ENCODE measurements at regions not wholly inside any gene's neighbourhood (a gene's known extent, or its start where the extent isn't known, plus 50 kb on each side); places are given as distances from the start of the nearest gene placed in this dataset.

DNA sequence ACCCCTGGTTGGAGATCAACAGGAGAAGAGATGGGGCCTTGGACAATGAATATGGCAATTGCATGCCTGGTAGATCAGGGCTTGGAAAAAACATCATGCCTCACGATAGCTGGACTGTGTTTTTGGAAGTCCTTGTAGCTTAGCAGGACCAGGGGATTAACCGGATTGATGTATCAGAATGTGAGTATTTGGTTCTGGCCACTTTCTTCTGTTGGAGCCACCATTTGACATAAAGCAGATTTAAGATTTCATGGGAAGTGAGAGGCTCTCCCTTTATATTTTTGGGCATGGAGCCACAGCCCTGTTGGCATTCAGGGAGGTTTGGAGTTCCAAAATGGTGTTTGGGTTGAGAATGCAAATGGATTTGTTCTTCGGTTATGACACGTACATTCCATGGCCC is 424.7 kb upstream of the MAF start:
- H3K4me1 ChIP-seq: peaks cover 7% of the 10 kb centered on the region
- no peak overlapping the region for H3K4me3 ChIP-seq
- TF ChIP-seq, protein P1, sequence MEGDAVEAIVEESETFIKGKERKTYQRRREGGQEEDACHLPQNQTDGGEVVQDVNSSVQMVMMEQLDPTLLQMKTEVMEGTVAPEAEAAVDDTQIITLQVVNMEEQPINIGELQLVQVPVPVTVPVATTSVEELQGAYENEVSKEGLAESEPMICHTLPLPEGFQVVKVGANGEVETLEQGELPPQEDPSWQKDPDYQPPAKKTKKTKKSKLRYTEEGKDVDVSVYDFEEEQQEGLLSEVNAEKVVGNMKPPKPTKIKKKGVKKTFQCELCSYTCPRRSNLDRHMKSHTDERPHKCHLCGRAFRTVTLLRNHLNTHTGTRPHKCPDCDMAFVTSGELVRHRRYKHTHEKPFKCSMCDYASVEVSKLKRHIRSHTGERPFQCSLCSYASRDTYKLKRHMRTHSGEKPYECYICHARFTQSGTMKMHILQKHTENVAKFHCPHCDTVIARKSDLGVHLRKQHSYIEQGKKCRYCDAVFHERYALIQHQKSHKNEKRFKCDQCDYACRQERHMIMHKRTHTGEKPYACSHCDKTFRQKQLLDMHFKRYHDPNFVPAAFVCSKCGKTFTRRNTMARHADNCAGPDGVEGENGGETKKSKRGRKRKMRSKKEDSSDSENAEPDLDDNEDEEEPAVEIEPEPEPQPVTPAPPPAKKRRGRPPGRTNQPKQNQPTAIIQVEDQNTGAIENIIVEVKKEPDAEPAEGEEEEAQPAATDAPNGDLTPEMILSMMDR (IDR thresholded peaks at IDR 0.05): no peak
- ATAC-seq: no peak
- intact Hi-C loops (cut with DNase I): no loop called here
- H3K27ac ChIP-seq: no peak overlapping the region
- no peak for DNase-seq
- no peaks in the 10 kb centered on the region for H3K36me3 ChIP-seq
- no peaks in the 10 kb centered on the region for H3K9me3 ChIP-seq
- H3K27me3 ChIP-seq: no peaks in the 10 kb centered on the region

DNA sequence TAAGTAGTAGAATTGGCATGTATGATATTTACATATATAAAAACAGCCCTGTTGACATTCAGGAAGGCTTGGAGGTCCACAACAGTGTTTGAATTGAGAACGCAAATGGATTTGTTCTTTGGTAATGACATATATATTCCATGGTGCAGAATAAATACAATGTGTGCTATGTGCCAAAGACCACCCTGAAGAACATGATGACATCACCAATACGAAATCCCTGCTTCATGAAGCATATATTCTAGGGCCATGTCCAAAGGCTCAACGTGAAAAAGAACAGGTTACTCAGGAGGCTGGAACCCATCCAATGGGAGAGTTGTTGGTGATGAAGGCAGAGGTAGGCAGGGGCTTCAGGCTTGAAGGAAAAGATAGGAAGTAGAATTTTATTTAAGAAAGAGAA is 423.9 kb upstream of the MAF start:
- DNase-seq (no peak), ATAC-seq (no peak)
- Histone ChIP-seq H3K9me3 (no peaks in the 10 kb centered on the region), H3K27ac (no peak overlapping the region), H3K4me3 (no peak overlapping the region), H3K36me3 (no peaks in the 10 kb centered on the region), H3K4me1 (peaks cover 7% of the 10 kb centered on the region), H3K27me3 (no peaks in the 10 kb centered on the region)
- intact Hi-C loops (cut with DNase I): no loop called here
- TF ChIP-seq, protein P1 (IDR thresholded peaks at IDR 0.05): no peak

DNA sequence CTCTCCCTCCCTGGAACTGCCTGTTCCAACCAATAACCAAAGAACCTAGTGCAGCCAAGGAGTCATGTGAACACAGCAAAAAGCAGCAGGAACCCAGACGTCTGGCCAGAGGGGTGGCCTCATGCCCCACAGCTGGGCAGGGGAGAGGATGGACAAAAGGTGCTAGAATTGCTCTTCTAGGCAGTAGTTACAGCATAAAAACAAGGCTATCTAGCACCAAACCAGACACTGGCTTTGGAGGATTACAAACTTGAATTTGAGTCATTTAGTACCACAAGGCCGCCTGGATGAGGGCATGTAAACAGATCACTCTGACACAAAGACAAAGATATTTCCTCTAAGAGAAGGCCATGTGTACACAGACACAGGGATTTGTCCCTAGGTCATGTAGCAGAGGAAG is 423.3 kb upstream of the MAF start:
- no peak for ATAC-seq
- Histone ChIP-seq H3K27ac (no peak overlapping the region), H3K9me3 (no peaks in the 10 kb centered on the region), H3K4me1 (peaks cover 7% of the 10 kb centered on the region), H3K27me3 (no peaks in the 10 kb centered on the region), H3K36me3 (no peaks in the 10 kb centered on the region), H3K4me3 (no peak overlapping the region)
- no peak for DNase-seq
- TF ChIP-seq, protein P1 (IDR thresholded peaks at IDR 0.05): no peak
- intact Hi-C loops (cut with DNase I): no loop called here

DNA sequence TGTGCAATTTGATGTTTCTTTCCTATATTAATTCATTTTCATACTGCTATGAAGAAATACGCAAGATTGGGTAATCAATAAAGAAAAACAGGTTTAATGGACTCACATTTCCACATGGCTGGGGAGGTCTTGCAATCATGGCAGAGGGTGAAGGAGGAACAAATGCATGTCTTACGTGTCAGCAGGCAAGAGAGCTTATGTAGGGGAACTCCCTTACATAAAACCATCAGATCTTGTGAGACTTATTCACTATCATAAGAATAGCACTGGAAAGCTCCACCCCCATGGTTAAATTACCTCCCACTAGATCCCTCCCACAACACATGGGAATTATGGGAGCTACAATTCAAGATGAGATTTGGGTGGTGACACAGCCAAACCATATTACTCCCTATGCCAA is 418.9 kb upstream of the MAF start:
- Histone ChIP-seq H3K36me3 (no peaks in the 10 kb centered on the region), H3K27ac (no peak overlapping the region), H3K27me3 (no peaks in the 10 kb centered on the region), H3K4me3 (no peak overlapping the region), H3K9me3 (no peaks in the 10 kb centered on the region), H3K4me1 (no peaks in the 10 kb centered on the region)
- no peak for DNase-seq
- TF ChIP-seq, protein P1 (IDR thresholded peaks at IDR 0.05): no peak
- intact Hi-C loops (cut with DNase I): no loop called here
- no peak for ATAC-seq

DNA sequence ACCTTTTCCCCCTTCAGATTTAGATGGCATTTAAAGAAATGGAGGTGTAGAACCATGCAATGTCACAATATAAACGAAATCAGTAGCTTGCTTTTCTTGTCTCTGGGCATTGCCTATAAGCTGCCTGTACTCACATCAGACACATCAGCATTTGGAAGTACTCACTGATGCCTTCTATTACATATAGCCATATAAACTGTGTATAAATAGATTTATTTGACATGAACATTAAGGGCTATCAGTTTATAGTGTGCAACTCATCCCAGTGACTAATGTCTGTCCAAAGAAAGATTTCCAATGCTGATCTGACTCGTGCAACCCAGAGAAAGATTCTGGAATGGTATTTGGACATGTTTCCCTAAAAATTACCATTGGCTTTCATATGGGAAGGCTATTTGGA is 417.9 kb upstream of the MAF start:
- Histone ChIP-seq H3K9me3 (no peaks in the 10 kb centered on the region), H3K27ac (no peak overlapping the region), H3K4me3 (no peak overlapping the region), H3K36me3 (no peaks in the 10 kb centered on the region), H3K4me1 (no peaks in the 10 kb centered on the region), H3K27me3 (no peaks in the 10 kb centered on the region)
- intact Hi-C loops (cut with DNase I): no loop called here
- no peak for ATAC-seq
- TF ChIP-seq, protein P1 (IDR thresholded peaks at IDR 0.05): no peak
- DNase-seq: no peak

DNA sequence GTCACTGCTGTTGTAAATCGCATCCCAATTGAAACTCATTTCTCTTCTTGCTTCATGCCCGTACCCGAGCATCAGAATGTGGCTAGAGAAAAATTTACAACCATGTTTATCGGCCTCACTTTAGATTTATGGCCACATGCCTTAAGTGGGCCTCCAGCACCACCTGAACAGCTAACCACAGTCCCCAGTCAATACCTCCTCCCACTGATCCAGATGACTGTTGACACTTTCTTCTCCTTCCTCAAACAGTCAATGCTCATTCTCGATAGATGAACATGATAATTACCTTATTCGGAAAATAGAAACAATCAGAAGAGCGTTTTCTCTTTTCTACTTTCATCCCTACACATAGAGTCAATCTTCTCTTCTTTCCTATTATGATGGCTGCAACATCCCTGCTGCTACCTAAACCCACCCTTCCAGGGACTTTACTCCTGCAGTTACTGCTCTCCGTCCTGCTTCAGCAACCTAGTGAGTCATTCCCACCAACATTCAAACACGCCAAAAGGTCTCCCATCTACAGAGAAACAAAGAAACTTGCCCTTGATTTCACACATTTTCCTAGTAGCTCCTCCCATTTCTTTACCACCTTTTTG is 416.3 kb upstream of the MAF start:
- no peak overlapping the region for H3K4me3 ChIP-seq
- no peaks in the 10 kb centered on the region for H3K27me3 ChIP-seq
- DNase-seq (no peak), ATAC-seq (no peak)
- intact Hi-C loops (cut with DNase I): no loop called here
- H3K36me3 ChIP-seq: no peaks in the 10 kb centered on the region
- no peaks in the 10 kb centered on the region for H3K4me1 ChIP-seq
- H3K9me3 ChIP-seq: no peaks in the 10 kb centered on the region
- TF ChIP-seq, protein P1 (IDR thresholded peaks at IDR 0.05): no peak
- no peak overlapping the region for H3K27ac ChIP-seq

Measured in upper lobe of right lung (tissue), 1 donor.